ENCODE measurements at regions not wholly inside any gene's neighbourhood (a gene's known extent, or its start where the extent isn't known, plus 50 kb on each side); places are given as distances from the start of the nearest gene placed in this dataset.

DNA sequence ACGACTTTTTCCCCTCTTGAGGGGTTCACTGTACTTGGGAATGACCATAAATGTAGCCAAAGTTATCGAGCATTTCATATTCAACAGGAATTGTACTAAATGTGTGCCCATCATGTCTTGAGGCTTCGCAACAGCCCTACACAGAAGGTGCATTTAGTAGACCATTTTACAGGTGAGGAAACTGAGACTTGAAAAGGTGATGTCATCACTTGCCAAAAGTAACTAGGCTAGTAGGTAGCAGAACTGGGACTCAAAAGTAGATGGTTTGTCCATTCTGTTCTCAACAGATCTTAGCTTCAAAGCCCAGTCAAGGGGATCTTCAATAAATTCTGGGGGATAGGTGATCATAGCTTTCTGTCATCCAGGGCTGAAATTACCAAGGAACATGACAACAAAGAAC is 782.2 kb downstream of the MED13L start:
- Histone ChIP-seq H3K4me1 (no peaks in the 10 kb centered on the region), H3K9me3 (no peaks in the 10 kb centered on the region), H3K27ac (no peak overlapping the region), H3K36me3 (ENCODE audit: insufficient read depth in 1 of 2, low read depth in 1 of 2) (no peaks in the 10 kb centered on the region), H3K4me3 (no peak overlapping the region), H3K27me3 (ENCODE audit: insufficient read depth in 3 of 3, low read length in 2 of 3) (peaks cover 0 to 4% (median 0%) of the 10 kb centered on the region in 3 donors)
- WGBS, 3 donors: 86 to 91% (median 88%) methylated on average over 3 of the region's 3 CpGs
- no peak for ATAC-seq
- intact Hi-C loops (cut with DNase I): no loop called here
- TF ChIP-seq CTCF (IDR thresholded peaks at IDR 0.05): no peak
- DNase-seq: no peak

GRCh38 chr12:115492553-115492952 is 784.9 kb downstream of the MED13L start:
- peaks cover 0 to 4% (median 2%) of the 10 kb centered on the region in 3 donors for H3K27me3 ChIP-seq (ENCODE audit: insufficient read depth in 3 of 3, low read length in 2 of 3)
- H3K4me3 ChIP-seq: no peak overlapping the region
- TF ChIP-seq CTCF (IDR thresholded peaks at IDR 0.05): no peak
- intact Hi-C loops (cut with DNase I): no loop called here
- ATAC-seq (no peak), DNase-seq (no peak)
- WGBS, 3 donors: 0 to 85% (median 1%) methylated on average over 2 of the region's 2 CpGs
- H3K9me3 ChIP-seq: no peaks in the 10 kb centered on the region
- no peaks in the 10 kb centered on the region for H3K4me1 ChIP-seq
- H3K27ac ChIP-seq: no peak overlapping the region
- no peaks in the 10 kb centered on the region for H3K36me3 ChIP-seq (ENCODE audit: insufficient read depth in 1 of 2, low read depth in 1 of 2)

DNA sequence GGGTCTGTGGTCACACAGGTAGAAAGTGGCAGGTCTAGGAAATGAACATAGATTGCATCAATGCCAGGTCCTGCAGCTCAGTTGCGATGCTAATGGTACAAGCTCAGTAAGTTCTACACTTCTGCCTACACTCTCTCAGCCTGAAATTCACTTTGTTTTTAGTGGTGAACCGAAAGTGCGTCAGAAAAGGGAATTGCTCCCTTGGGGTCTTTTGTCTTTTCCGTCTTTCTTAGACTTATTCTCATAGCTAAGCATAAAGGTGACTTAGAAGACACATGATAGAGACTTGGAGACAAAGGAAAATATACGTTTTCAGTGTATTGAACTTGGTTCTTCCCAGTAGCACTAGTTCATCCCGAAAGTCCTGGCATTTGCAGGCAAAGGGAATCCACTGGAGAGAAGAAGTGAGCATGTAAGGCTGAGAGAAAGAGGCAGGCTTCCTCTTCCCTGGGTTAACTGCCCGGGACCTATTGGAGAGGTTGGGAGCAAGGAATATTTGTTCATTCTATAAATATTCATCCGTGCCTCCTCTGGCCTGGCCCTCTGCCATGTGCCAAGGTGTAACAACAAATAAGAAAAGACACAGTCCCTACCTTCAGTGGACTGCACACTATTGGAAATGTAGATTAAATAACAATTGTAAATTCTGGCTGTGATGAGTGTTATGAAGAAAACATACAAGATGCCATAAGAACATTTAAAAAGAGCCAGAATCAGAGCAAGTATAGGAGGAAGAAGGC is 785.8 kb downstream of the MED13L start:
- intact Hi-C loops (cut with DNase I): no loop called here
- H3K27ac ChIP-seq: no peak overlapping the region
- peaks cover 0 to 4% (median 3%) of the 10 kb centered on the region in 3 donors for H3K27me3 ChIP-seq (ENCODE audit: insufficient read depth in 3 of 3, low read length in 2 of 3)
- TF ChIP-seq CTCF (IDR thresholded peaks at IDR 0.05): no peak
- H3K36me3 ChIP-seq (ENCODE audit: insufficient read depth in 1 of 2, low read depth in 1 of 2): no peaks in the 10 kb centered on the region
- 52 to 64% (median 58%) methylated on average over 8 of the region's 8 CpGs for WGBS, 3 donors
- DNase-seq (no peak), ATAC-seq (no peak)
- H3K4me3 ChIP-seq: no peak overlapping the region
- H3K9me3 ChIP-seq: no peaks in the 10 kb centered on the region
- no peaks in the 10 kb centered on the region for H3K4me1 ChIP-seq

DNA sequence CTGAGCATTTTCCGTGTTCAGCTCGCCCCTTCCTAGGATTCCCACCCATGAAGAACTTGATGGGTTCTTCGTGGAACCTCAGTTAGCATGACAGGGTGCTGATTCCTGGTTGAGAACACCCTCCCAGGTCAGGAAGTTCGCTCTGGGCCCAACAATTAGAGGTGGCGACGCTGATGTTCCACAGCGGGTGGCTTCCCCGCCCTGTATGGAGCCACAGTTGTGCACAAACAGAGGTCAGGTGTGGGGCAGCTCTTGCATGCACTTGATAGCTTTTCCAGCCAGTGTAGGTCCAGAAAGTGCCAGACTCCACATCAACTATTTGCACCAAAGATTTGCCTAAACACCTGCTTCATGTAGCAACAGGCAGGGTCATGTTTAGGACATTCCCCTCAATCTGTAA is 788.2 kb downstream of the MED13L start:
- TF ChIP-seq CTCF (IDR thresholded peaks at IDR 0.05): no peak
- peaks cover 0 to 4% (median 3%) of the 10 kb centered on the region in 3 donors for H3K27me3 ChIP-seq (ENCODE audit: insufficient read depth in 3 of 3, low read length in 2 of 3)
- H3K4me1 ChIP-seq: no peaks in the 10 kb centered on the region
- no peaks in the 10 kb centered on the region for H3K36me3 ChIP-seq (ENCODE audit: insufficient read depth in 1 of 2, low read depth in 1 of 2)
- no peak overlapping the region for H3K27ac ChIP-seq
- no peak overlapping the region for H3K4me3 ChIP-seq
- ATAC-seq: no peak
- 63 to 67% (median 65%) methylated on average over 8 of the region's 8 CpGs for WGBS, 3 donors
- intact Hi-C loops (cut with DNase I): no loop called here
- no peak for DNase-seq
- H3K9me3 ChIP-seq: no peaks in the 10 kb centered on the region

GRCh38 chr12:115485967-115486366 is 791.5 kb downstream of the MED13L start:
- intact Hi-C loops (cut with DNase I): no loop called here
- WGBS, 3 donors: 61 to 62% (median 62%) methylated on average over 6 of the region's 6 CpGs

More at GRCh38 chr12:115485967-115486366, 791.5 kb downstream of the MED13L start:
- TF ChIP-seq CTCF (IDR thresholded peaks at IDR 0.05): no peak
- Histone ChIP-seq H3K36me3 (ENCODE audit: insufficient read depth in 1 of 2, low read depth in 1 of 2) (no peaks in the 10 kb centered on the region), H3K27me3 (ENCODE audit: insufficient read depth in 3 of 3, low read length in 2 of 3) (peaks cover 0 to 4% (median 3%) of the 10 kb centered on the region in 3 donors), H3K27ac (no peak overlapping the region), H3K4me3 (no peak overlapping the region), H3K4me1 (no peaks in the 10 kb centered on the region), H3K9me3 (no peaks in the 10 kb centered on the region)
- ATAC-seq (no peak), DNase-seq (no peak)

Data from psoas muscle (tissue), 7 donors.